GM12874 (cell line): ENCODE measurements at regions not wholly inside any gene's neighbourhood (a gene's known extent, or its start where the extent isn't known, plus 50 kb on each side); places are given as distances from the start of the nearest gene placed in this dataset.

Experiments used
- TF ChIP-seq, protein P1 (sequence below): IDR thresholded peaks from 2 replicates; pipeline ENCODE4 v1.5.1; 2011; ENCODE audit warnings: low read depth, mild to moderate bottlenecking, control low read depth, low read length, moderate library complexity; ENCODE audit not compliant: insufficient read depth

DNA sequence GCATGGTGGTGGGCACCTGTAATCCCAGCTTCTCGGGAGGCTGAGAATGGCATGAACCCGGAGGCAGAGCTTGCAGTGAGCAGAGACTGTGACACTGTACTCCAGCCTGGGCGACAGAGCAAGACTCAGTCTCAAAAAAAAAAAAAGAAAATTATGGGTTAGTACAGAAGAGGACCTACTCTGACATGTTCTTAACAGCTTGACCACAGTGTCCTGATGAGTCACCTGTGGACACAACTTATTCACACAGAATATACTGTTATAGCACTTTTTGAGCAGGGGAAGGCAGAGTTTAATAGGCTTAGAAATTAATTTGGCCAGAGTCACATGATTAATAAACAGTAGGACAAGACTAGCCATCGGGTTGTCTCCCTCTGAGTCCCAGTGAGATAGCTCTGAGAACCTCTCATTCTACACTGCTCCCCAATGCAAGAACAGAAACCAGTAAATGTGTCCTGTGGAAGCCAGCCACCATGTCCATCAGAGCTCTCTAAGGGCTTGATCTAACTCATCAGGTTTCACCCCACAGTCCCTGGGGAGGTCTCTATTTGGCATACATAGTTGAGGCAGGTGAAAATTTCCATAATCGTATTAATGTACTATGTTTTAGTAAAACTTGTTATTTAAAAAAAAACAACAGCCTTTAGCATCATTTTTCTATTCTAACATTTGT lies 1077.9 kb upstream of the C9orf72 start:
- TF ChIP-seq, protein P1, sequence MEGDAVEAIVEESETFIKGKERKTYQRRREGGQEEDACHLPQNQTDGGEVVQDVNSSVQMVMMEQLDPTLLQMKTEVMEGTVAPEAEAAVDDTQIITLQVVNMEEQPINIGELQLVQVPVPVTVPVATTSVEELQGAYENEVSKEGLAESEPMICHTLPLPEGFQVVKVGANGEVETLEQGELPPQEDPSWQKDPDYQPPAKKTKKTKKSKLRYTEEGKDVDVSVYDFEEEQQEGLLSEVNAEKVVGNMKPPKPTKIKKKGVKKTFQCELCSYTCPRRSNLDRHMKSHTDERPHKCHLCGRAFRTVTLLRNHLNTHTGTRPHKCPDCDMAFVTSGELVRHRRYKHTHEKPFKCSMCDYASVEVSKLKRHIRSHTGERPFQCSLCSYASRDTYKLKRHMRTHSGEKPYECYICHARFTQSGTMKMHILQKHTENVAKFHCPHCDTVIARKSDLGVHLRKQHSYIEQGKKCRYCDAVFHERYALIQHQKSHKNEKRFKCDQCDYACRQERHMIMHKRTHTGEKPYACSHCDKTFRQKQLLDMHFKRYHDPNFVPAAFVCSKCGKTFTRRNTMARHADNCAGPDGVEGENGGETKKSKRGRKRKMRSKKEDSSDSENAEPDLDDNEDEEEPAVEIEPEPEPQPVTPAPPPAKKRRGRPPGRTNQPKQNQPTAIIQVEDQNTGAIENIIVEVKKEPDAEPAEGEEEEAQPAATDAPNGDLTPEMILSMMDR = no peak

- TF ChIP-seq, protein P1 = no peak
Measured at GRCh38 chr9:28653216-28653615, 1079.9 kb upstream of the C9orf72 start.

DNA sequence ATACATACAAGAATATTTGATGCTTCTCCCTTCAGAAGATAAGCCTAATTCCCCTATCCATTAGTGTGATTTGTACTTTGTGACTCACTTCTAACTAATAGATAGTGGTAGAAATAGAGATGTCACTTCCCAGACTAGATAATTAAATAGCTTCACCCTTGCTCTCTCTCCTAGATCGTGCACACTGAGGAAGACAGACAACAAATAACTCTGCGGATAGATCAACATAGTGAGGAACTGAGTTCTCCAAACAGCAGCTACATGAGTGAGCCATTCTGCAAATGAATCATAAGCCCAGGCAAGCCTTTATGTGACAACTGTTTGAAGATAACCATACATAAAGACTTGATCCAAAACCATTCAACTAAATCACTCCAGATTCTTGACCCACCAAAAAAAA lies 1083.4 kb upstream of the C9orf72 start:
- TF ChIP-seq, protein P1 = no peak

GRCh38 chr9:28661853-28662252 lies 1088.6 kb upstream of the C9orf72 start:
- TF ChIP-seq, protein P1 = no peak

DNA sequence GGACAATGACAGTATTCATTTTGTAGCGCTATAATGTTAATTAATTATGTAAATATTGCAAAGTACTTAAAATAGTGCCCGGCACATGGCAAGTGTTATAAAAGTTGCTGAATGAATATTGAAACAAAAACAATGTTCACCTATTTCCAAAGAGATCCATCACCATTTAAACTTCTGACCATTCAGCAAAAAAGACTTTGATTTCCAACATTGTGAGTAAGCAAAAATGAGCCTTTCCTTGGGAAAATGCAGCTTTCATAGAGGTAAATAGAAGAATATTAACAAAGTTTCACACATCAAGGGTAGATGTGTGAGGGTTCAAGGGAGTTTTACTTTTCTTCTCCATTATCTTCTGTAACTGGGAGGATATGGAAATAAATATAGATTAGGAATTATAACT lies 1089.4 kb upstream of the C9orf72 start:
- TF ChIP-seq, protein P1 = no peak

DNA sequence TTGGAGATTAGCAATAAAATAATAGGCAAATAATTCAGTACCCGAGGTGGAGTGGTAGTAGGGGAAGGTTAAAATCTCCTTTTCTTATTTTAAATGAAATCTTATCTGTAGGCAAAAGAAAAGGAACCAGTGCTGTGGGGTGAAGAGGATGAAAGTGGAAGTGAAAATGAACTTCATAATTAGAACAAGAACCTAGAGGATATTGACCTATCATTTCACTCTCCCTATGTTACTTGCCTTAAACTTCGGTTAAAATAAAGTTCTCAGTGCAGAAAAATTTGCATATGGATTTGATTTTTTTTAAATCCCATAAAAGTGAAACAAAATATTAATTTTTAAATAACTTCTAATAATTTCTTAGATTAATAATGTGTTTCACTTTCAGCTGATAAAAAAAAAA lies 1094.9 kb upstream of the C9orf72 start:
- TF ChIP-seq, protein P1 = no peak

DNA sequence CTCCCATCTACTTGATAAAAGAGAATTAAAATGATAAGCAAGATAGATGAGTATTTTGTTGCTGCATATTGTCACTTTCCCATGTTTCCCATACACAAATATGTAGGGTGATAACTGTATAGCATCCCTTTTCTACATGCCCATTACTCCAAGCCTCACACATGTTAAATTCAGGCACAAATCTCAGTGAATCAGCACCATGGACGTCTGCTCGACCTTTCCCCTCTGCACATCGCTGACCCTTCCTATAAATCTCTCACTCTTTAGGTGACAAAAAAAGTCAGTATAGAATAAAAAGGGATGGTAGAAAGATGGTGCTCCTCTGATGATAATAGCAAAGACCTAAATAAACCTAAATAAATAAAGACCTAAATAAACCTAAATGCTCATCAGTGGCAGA lies 1097.7 kb upstream of the C9orf72 start:
- TF ChIP-seq, protein P1 = no peak
